ENCODE measurements at regions not wholly inside any gene's neighbourhood (a gene's known extent, or its start where the extent isn't known, plus 50 kb on each side); places are given as distances from the start of the nearest gene placed in this dataset.

DNA sequence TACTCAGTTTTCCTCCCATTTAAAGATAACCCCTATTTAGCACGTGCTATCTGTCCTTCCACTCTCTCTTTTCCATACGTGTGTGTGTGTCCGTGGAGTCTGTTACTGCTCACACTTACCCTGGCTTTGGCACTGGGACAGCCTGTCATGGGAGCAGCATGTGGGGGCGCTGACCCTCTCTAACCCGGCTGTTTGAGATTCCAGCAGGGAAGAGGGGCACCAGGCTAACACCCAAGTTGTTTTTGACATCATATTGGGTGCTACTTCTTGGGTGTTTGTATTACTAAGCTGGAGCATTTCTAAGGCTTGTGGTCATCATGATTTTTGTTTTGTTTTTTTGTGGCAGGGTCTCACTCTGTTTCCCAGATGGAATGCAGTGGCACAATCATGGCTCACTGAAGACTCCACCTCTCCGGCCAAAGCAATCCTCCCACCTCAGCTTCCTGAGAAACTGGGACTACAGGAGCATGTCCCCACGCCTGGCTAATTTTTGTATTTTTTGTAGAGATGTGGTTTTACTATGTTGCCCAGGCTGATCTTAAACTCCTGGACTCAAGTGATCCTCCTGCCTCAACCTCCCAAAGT lies 56.9 kb upstream of the SIMC1 start:
- no peak for DNase-seq

DNA sequence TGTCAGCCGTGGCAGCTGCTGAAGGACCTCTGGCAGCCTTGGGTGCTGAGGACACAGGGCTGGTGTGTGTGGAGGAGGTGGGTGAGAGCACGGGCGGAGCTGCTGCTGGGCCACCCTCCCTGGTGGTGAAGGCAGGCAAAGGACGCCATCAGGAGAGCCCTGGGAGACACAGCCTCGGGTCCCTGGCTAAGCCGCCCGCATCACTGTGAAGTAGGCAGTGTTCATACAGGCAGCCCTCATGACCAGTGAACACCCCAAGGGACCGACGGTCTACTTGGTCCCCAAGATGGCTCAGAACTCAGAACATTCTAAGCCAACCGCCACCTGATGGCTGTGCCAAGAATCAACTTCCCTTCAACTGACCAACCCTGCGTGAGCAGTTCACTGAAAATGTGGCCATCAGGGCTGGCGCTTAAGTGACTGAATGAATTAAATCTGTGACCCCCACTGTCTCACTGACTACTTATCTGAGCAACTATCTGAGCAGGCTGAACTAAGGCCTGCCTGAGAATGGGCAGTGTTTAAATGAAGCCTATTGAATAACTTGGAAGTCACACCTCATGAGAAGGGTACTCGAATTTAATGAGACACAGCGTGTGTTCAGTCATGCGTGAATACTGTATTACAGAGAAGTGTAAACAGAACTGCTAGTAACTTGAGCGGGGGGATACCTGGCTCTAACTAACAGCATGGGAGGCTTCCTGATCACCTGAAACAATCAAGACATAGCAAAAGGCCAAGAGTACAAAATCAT lies 54.7 kb upstream of the SIMC1 start:
- DNase-seq = no peak

GRCh38 chr5:176184608-176185132 lies 53.6 kb upstream of the SIMC1 start:
- no peak for DNase-seq

GRCh38 chr5:176185133-176185733 lies 53.0 kb upstream of the SIMC1 start:
- DNase-seq = no peak

DNA sequence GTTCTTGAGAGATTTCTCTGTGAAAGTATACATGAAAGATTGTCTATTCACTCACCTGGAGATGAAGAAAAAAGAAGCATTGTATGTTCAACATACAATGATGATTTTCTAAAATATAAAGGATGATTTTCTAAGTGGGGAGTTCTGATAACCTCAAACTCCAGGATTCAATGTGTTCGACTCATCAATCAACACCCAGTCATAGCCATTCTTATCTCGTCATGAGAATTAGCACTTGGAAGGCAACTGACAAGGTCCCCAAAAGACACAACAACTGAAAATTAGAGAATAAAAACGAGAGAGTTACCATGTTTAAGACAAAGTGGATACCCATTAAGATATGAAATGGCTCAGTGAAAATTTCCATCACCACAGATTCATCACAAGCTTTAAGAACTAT lies 52.1 kb upstream of the SIMC1 start:
- no peak for DNase-seq

DNA sequence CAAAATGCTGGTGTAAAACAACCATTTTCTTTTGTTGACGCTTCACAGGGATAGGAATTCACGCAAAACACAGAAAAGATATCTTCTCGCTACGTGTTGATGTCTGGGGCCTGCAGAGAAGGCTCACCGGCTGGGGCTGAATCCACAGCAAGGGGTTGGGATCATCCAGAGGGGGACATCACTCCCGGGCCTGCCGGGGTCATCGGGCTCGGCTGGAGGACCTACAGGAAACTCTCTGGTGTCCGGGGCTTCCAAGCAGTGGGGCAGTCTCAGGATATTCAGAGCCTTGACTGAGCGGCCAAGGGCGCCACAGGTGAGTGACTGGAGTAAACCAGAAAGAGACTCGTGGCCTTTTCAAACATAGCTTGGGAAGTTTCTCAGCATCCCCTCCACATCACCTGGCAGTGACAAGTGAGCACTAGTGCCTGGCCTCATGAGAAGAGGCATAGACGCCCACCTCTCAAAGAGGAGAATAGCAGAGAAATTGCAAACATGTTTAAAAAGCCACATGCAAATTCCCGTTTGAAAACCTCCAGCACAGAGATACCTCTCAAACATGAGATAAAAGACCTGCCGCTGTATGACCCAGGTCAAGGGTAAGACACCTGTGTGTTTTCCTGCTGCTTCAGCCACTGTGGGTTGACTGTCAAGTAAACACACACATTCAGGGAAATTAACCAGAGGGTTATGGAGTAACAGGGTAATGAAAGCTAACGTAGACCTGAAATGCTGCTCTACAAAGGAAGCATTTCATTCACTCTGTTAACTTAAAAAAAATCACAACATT lies 50.8 kb upstream of the SIMC1 start:
- DNase-seq = no peak

DNA sequence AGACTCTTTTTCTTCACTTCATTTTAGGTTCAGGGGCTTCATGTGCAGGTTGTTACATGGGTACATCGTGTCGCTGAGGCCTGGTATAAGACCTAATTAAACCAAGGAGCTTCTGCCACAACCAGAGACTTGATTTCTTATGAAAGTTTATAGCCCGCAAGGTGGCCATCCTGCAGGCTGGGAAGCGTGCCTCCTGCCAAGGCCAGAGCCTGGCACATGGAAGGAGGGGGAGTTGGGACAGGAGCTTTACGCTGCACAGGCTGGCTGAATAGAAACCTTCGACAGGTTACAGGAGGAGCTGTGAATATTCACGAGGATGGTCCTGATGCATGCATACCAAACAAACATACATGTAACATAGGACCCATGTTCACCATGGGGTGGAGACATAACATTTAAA lies 50.1 kb upstream of the SIMC1 start:
- no peak for DNase-seq
